Hepatocyte (in vitro differentiated cells): ENCODE measurements at regions not wholly inside any gene's neighbourhood (a gene's known extent, or its start where the extent isn't known, plus 50 kb on each side); places are given as distances from the start of the nearest gene placed in this dataset.

Experiments used
- CTCF ChIP-seq: fragments of 200-600 bp; sonication (generic); IDR thresholded peaks from 2 replicates; pipeline ENCODE4 v1.5.1; 2016; ENCODE audit warnings: antibody characterized with exemption, mild to moderate bottlenecking; ENCODE audit not compliant: poor library complexity
- EZH2 ChIP-seq: fragments of 200-600 bp; sonication (generic); IDR thresholded peaks from 2 replicates; pipeline ENCODE4 v1.6.1; 2016; ENCODE audit warnings: antibody characterized with exemption, mild to moderate bottlenecking, borderline replicate concordance
- EZH2phosphoT487 ChIP-seq: fragments of 200-600 bp; sonication (generic); IDR thresholded peaks from one replicate; pipeline ENCODE4 v1.6.1; 2018; ENCODE audit warnings: antibody characterized with exemption, mild to moderate bottlenecking, low read depth, moderate library complexity; ENCODE audit not compliant: unreplicated experiment, severe bottlenecking

GRCh38 chr12:97821806-97822205 lies 359.2 kb downstream of the RMST start:
- TF ChIP-seq CTCF (no peak), EZH2 (no peak), EZH2phosphoT487 (no peak)
